ENCODE measurements at regions not wholly inside any gene's neighbourhood (a gene's known extent, or its start where the extent isn't known, plus 50 kb on each side); places are given as distances from the start of the nearest gene placed in this dataset.

GRCh38 chr20:1710484-1710883 is 52.9 kb upstream of the SIRPG start:
- DNase-seq, result no peak

GRCh38 chr20:1707588-1708449 is 50.2 kb upstream of the SIRPG start:
- DNase-seq, result no peak

All from T-helper 9 cell (primary cell).